HL-60 (cell line): ENCODE measurements at regions not wholly inside any gene's neighbourhood (a gene's known extent, or its start where the extent isn't known, plus 50 kb on each side); places are given as distances from the start of the nearest gene placed in this dataset.

Experiments used
- CTCF ChIP-seq: IDR thresholded peaks from one replicate; pipeline ENCODE4 v1.5.1; 2011; ENCODE audit warnings: low read length, control low read depth, inconsistent platforms; ENCODE audit not compliant: insufficient read depth
- POLR2AphosphoS5 ChIP-seq: IDR thresholded peaks from 2 replicates; pipeline ENCODE4 v1.6.1; 2012; ENCODE audit warnings: low read depth
- SPI1 ChIP-seq: IDR thresholded peaks from 2 replicates; pipeline ENCODE4 v1.6.1; 2012; ENCODE audit warnings: low read depth, mild to moderate bottlenecking, borderline replicate concordance

GRCh38 chr1:213443415-213443814 is 392.4 kb downstream of the RPS6KC1 start:
- TF ChIP-seq CTCF (no peak), SPI1 (no peak), POLR2AphosphoS5 (no peak)
